SK-MEL-5 (cell line): ENCODE measurements at regions not wholly inside any gene's neighbourhood (a gene's known extent, or its start where the extent isn't known, plus 50 kb on each side); places are given as distances from the start of the nearest gene placed in this dataset.
"Not testable (repeated sequence)": the region's sequence is repeated elsewhere in the genome, so short reads cannot be mapped to it uniquely, and the experiment has no call there.

Experiments
- DNase-seq: peaks from one replicate; pipeline ENCODE4 v3.0.0-alpha.2; 2016; ENCODE audit warnings: low read depth, low spot score
- in situ Hi-C: cut with HindIII; loops from 2 replicates; pipeline ENCODE4 v1.10.0; 2016; ENCODE audit warnings: low sequenced_read_pairs, high pct_unique_total_duplicates, low pct_unique_long_range_greater_than_20kb

DNA sequence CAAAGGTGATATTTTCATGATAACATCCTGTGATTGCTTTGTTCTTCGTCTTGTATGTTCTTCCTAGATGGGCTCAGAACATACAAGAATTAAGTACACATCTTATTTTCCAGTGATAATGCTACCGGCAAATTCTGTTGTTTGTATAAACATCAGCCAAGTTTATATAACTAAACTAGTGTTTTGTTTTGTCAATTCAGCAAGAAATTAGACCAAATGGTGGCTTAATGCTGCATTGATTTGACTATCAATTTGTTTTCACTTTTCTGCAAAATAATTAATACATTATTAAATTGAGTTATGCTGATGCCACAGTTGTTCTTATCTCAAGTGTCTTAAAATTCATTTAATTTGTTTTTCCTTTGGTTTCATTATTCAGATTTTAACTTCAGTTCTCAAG is 177.7 kb downstream of the OR4F29 start:
- DNase-seq, in situ Hi-C loops: not testable (repeated sequence)

DNA sequence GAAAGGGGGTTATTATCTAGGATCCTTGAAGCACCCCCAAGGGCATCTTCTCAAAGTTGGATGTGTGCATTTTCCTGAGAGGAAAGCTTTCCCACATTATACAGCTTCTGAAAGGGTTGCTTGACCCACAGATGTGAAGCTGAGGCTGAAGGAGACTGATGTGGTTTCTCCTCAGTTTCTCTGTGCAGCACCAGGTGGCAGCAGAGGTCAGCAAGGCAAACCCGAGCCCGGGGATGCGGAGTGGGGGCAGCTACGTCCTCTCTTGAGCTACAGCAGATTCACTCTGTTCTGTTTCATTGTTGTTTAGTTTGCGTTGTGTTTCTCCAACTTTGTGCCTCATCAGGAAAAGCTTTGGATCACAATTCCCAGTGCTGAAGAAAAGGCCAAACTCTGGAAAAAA is 183.7 kb downstream of the OR4F29 start:
- peak; percentile 80 for DNase-seq
- in situ Hi-C loops, result not testable (repeated sequence)
